Midbrain (tissue), 1 donor: ENCODE measurements at regions not wholly inside any gene's neighbourhood (a gene's known extent, or its start where the extent isn't known, plus 50 kb on each side); places are given as distances from the start of the nearest gene placed in this dataset.
A peak's percentile ranks its signal among the peaks of the same experiment; 100 is the strongest.

Source experiments
- DNase-seq: peaks from one replicate; lab custom pipeline; 2025; lab: John Stamatoyannopoulos, UW

- peak; percentile 33 for DNase-seq
Observed at GRCh38 chr2:191611614-191612013, 66.3 kb upstream of the NABP1 start.

- no peak for DNase-seq
Observed at GRCh38 chr2:191612496-191612895, 65.4 kb upstream of the NABP1 start.

GRCh38 chr2:191614759-191615158 is 63.2 kb upstream of the NABP1 start:
- DNase-seq, result no peak

GRCh38 chr2:191615596-191615995 is 62.3 kb upstream of the NABP1 start:
- no peak for DNase-seq

GRCh38 chr2:191617575-191617974 is 60.4 kb upstream of the NABP1 start:
- DNase-seq, result no peak

GRCh38 chr2:191618046-191618780 is 59.7 kb upstream of the NABP1 start:
- DNase-seq, result no peak

GRCh38 chr2:191618786-191619185 is 59.1 kb upstream of the NABP1 start:
- no peak for DNase-seq

GRCh38 chr2:191620144-191620543 is 57.8 kb upstream of the NABP1 start:
- no peak for DNase-seq

GRCh38 chr2:191622374-191623320 is 55.3 kb upstream of the NABP1 start:
- no peak for DNase-seq

GRCh38 chr2:191625016-191625415 is 52.9 kb upstream of the NABP1 start:
- no peak for DNase-seq

- DNase-seq, result no peak
Observed at GRCh38 chr2:191625446-191625845, 52.5 kb upstream of the NABP1 start.

GRCh38 chr2:191626497-191627151 is 51.3 kb upstream of the NABP1 start:
- no peak for DNase-seq

- DNase-seq, result no peak
Observed at GRCh38 chr2:191627518-191627917, 50.4 kb upstream of the NABP1 start.
